Vagina (tissue), 2 donors: ENCODE measurements at regions not wholly inside any gene's neighbourhood (a gene's known extent, or its start where the extent isn't known, plus 50 kb on each side); places are given as distances from the start of the nearest gene placed in this dataset.
A peak's percentile ranks its signal among the peaks of the same experiment; 100 is the strongest.

Experiments
- POLR2A ChIP-seq, 2 donors: fragments of 450-650 bp; IDR thresholded peaks; one replicate each; pipeline ENCODE4 v1.6.1; 2017; ENCODE audit warnings: antibody characterized with exemption in 2 of 2, mild to moderate bottlenecking in 2 of 2, moderate library complexity in 2 of 2
- POLR2AphosphoS5 ChIP-seq, 2 donors: sonication (generic); formaldehyde crosslinking; IDR thresholded peaks; one replicate each; pipeline ENCODE4 v1.9.0; 2017; ENCODE audit warnings: antibody characterized with exemption in 2 of 2, mild to moderate bottlenecking in 2 of 2, low read depth in 1 of 2; ENCODE audit not compliant: insufficient read depth in 1 of 2
- TF ChIP-seq, protein P1 (sequence below), 3 experiments: fragments of 450-650 bp in 2 of 3; fragments of 200-600 bp in 1 of 3; sonication (generic) in 1 of 3; IDR thresholded peaks; one replicate each; pipeline ENCODE4 v1.5.1; 2017 to 2019; ENCODE audit warnings: antibody characterized with exemption in 3 of 3, mild to moderate bottlenecking in 2 of 3, moderate library complexity in 2 of 3

DNA sequence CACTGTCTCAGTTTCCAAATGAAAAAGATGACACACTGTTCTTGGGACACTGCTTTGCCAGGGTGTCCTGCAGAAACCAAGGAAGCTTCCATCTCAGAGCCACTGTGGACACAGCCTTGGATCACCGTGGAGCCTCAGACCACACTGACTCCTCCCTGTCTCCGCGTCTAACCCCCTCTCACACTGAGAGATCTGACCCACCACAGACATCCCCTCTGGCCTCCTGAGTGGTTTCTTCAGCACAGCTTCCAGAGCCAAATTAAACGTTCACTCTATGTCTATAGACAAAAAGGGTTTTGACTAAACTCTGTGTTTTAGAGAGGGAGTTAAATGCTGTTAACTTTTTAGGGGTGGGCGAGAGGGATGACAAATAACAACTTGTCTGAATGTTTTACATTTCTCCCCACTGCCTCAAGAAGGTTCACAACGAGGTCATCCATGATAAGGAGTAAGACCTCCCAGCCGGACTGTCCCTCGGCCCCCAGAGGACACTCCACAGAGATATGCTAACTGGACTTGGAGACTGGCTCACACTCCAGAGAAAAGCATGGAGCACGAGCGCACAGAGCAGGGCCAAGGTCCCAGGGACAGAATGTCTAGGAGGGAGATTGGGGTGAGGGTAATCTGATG is 113.4 kb upstream of the PKDCC start:
- TF ChIP-seq POLR2AphosphoS5 (IDR thresholded peaks at IDR 0.05; ENCODE audit: insufficient read depth in 1 of 2, low read depth in 1 of 2) (peak in 1 of 2 donors; percentile 24), POLR2A (IDR thresholded peaks at IDR 0.05) (no peak)
- TF ChIP-seq, protein P1, sequence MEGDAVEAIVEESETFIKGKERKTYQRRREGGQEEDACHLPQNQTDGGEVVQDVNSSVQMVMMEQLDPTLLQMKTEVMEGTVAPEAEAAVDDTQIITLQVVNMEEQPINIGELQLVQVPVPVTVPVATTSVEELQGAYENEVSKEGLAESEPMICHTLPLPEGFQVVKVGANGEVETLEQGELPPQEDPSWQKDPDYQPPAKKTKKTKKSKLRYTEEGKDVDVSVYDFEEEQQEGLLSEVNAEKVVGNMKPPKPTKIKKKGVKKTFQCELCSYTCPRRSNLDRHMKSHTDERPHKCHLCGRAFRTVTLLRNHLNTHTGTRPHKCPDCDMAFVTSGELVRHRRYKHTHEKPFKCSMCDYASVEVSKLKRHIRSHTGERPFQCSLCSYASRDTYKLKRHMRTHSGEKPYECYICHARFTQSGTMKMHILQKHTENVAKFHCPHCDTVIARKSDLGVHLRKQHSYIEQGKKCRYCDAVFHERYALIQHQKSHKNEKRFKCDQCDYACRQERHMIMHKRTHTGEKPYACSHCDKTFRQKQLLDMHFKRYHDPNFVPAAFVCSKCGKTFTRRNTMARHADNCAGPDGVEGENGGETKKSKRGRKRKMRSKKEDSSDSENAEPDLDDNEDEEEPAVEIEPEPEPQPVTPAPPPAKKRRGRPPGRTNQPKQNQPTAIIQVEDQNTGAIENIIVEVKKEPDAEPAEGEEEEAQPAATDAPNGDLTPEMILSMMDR (IDR thresholded peaks at IDR 0.05) = no peak
